ENCODE measurements at regions not wholly inside any gene's neighbourhood (a gene's known extent, or its start where the extent isn't known, plus 50 kb on each side); places are given as distances from the start of the nearest gene placed in this dataset.
"Not testable (repeated sequence)": the region's sequence is repeated elsewhere in the genome, so short reads cannot be mapped to it uniquely, and the experiment has no call there.

GRCh38 chr5:168066536-168067208 is 224.8 kb upstream of the WWC1 start:
- DNase-seq (ENCODE audit: low read depth, low spot score) = no peak

DNA sequence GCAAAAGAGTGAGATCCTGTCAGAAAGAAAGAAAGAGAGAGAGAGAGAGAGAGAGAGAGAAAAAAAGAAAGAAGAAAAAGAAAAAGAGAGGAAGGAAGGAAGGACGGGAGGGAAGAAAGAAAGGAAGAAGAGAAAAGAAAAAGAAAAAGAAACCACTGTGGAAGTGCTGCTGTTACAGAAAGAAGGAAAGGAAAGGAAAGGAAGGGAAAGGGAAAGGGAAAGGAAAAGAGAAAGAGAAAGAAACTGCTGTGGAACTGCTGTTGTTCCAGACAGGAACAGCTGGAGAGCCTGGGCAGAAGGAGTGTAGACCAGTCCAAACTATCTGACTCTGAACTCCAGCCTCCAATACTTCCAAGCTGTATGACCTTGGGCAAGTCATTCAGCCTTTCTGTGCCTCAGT is 220.7 kb upstream of the WWC1 start:
- DNase-seq (ENCODE audit: low read depth, low spot score) = no peak

- DNase-seq (ENCODE audit: low read depth, low spot score) = no peak
Measured at GRCh38 chr5:168072665-168073064, 218.8 kb upstream of the WWC1 start.

DNA sequence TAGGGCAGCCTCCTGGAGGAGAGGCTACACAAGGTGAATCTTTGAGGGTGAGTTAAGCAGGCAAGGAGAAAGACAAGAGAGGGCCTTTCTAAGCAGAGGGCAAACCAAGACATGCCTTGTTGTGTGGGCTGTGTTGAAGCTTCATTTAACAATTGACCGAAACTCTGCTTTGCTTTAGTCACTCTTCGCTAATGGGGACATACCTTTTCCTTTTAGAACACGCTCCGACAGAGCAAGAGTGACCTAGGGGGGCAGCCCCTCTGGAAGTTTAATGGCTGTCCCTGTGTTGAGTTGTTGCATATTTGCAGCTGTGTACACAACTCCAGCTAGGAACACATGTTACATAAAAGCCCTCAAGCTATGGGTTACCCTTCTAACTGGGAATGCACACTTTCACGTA is 218.1 kb upstream of the WWC1 start:
- no peak for DNase-seq (ENCODE audit: low read depth, low spot score)

DNA sequence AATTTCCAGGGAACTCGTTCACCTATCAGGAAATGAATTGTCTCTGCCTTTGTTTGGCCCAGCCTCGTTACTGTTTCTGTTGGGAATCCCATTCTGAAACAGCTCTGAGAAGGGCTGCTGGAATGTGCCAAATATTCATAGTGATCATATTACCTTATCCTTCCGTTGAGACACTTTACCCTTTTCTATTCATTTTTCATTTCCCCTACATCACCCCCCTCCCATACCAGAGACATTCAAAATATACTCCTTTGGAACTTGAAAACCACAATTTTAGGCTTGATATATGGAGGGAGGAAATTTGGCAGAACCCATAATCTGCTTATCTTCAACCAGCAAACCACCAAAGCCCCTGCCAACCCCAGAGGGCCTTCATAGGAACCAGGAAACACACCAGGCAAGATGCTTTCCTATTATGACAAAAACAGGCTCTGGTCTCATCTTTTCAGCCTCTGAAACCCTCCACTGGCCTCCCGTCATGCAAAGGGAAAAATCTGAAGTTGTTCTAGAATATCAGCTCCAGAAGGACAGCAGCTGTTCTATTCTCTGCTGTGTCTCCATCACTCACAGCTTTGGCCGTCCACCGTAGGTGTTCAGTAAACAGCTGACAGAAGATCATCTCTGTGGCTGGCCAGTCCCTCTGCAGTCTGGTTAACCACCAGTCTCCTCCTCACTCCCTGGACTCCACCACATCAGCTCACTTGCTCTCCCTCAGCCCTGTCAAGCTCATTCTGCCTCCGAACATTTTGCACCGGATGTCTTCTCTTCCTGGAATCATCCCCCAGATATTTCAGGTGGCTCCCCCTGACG is 217.2 kb upstream of the WWC1 start:
- DNase-seq (ENCODE audit: low read depth, low spot score) = no peak

GRCh38 chr5:168075387-168075786 is 216.1 kb upstream of the WWC1 start:
- no peak for DNase-seq (ENCODE audit: low read depth, low spot score)

- no peak for DNase-seq (ENCODE audit: low read depth, low spot score)
Measured at GRCh38 chr5:168076561-168076991, 214.9 kb upstream of the WWC1 start.

- no peak for DNase-seq (ENCODE audit: low read depth, low spot score)
Measured at GRCh38 chr5:168085261-168086031, 206.0 kb upstream of the WWC1 start.

GRCh38 chr5:168086104-168086610 is 205.3 kb upstream of the WWC1 start:
- no peak for DNase-seq (ENCODE audit: low read depth, low spot score)

GRCh38 chr5:168086746-168087145 is 204.7 kb upstream of the WWC1 start:
- DNase-seq (ENCODE audit: low read depth, low spot score) = no peak

GRCh38 chr5:168088410-168089173 is 202.9 kb upstream of the WWC1 start:
- DNase-seq (ENCODE audit: low read depth, low spot score) = no peak

- DNase-seq (ENCODE audit: low read depth, low spot score) = no peak
Measured at GRCh38 chr5:168089201-168089887, 202.1 kb upstream of the WWC1 start.

DNA sequence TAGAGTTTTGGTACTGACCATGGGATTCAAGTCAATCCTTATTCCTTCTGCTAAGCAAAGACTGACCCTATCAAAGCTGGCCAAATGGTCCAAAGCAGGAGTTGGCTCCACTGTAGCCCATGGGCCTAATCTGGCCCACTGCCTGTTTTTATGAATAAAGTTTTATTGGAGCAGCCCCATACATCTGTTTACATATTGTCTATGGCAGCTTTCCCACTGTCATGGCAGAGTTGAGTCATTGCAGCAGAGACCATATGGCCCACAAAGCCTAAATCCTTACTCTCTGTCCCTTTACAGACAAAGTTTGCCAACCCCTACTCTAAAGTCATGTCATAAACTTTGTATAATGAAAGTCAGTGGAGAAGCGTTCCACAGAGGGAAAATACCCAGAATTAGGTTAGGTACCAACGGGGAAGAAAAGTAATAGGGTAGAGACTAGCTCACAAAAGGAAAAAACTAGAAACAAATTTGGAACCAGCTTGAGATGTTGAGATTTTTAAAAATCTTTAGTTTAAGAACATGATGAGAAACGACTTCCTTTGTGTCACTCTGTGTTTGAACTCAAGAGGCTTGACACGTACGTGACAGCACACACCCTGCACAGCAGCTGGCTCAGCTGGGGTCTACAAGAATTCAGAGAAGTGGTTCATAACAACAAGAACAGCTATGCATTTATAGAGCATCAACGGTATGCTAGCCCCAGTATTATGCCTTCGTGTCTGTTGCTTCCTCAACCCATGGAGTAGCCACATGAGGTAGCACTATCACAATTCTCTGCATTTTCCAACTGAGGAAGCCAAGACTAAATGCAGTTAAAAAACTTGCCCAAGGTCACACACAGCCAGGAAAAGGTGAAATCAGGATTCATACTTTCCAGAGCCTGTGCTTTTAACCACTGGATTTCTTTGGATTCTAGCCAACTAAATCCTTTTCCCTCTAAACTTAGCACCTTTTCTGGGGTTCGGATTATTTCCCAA is 198.9 kb upstream of the WWC1 start:
- no peak for DNase-seq (ENCODE audit: low read depth, low spot score)

DNA sequence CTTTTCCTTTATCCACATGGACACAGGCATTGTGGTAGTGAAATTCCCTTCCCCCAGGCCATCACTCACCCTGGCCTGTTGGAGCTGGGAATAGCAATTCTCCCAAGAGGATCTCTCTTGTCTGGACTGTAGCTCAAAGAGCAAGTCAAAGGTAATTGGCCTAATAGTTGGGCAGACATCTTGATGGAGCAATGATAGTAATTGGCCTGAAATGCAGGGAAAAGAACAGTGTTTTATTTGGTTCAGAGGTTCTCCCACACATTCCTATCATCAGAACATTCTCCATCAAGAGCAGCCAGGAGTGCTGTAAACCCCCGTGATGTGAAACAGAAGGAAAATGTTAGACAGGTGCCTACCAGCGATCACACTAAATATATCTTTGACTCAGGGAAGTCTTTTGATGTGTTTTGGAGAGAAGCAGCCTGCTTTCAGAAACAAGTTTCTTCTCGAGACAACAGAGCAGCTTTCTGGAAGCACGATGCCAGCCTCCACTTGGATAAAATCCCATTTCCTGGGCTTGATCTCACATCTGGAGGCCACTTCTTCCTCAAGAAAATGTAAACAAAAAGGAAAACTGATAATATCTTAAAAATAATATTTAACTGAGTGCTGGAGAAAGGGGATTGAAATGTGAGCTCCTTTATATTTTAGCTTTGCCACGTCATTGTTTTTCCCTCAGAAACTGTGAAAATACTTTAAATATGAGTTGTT is 198.1 kb upstream of the WWC1 start:
- DNase-seq (ENCODE audit: low read depth, low spot score) = no peak

DNA sequence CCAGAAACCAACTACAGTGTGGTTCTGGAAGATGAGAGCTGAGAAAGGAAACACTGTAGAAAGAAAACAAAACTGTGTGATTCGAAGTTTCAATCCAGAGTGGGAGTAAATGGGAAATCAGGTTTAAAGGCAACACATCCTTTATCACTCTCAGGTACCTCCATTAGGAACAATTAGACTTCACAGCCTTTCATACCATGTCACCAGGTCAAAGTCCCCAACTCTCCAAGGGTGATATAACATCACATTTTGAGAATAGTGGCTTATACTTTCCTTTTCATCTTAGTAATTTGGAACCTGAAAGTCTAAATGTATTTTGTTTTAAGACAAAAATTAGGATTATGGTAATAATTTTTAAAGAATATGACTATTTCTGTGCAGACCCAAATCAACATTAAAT is 194.9 kb upstream of the WWC1 start:
- DNase-seq (ENCODE audit: low read depth, low spot score) = no peak

DNA sequence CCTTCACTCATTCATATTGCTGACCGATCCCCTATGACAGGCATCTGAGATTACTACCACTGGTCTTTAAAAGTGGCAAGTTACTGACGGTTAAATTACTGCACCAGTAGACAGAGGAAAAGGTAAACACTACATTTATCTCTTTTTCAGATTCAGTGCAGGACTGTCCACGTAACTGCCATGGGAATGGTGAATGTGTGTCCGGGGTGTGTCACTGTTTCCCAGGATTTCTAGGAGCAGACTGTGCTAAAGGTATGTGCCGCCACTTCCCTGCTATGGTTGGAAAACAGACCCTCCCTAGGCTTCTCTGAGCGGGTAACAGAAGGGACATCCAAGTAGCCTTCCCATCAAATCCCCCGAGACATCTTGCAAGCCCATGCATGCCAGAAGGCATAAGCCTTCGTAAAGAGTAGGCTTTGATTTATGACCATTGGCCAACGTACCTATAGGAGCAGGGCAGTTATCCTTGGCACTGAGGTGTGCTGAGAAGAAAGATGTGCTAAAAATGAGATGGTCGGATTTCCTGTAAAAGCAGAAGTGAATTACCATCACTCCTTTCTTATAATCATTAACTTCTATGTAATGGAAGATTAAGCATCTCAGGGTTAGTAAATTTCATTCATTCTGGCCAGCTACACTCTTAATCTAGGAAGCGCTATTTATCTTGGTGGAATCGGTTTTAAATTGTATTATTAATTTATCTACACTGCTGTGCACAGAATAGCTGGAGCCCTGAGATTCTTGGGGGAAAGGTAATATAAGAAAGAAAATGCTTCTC is 193.4 kb upstream of the WWC1 start:
- no peak for DNase-seq (ENCODE audit: low read depth, low spot score)

GRCh38 chr5:168101352-168101751 is 190.1 kb upstream of the WWC1 start:
- no peak for DNase-seq (ENCODE audit: low read depth, low spot score)

DNA sequence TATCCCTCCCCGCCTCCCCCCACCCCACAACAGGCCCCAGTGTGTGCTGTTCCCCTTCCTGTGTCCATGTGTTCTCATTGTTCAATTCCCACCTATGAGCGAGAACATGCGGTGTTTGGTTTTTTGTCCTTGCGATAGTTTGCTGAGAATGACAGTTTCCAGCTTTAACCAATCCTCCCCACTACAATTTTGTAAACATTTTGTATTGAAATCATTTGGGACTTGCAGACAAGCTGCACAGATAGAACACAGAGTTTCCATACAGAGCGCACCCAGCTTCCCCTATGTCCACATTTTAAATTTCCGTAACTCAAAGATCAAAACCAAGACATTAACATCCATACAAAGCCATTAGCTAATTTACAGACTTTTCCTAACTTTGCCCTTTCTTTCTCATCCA is 188.4 kb upstream of the WWC1 start:
- not testable (repeated sequence) for DNase-seq (ENCODE audit: low read depth, low spot score)

Measured in brain pericyte (primary cell).